Vagina (tissue), 2 donors: ENCODE measurements at regions not wholly inside any gene's neighbourhood (a gene's known extent, or its start where the extent isn't known, plus 50 kb on each side); places are given as distances from the start of the nearest gene placed in this dataset.

Experiments
- CTCF ChIP-seq, 3 experiments: fragments of 450-650 bp in 2 of 3; fragments of 200-600 bp in 1 of 3; sonication (generic) in 1 of 3; IDR thresholded peaks; one replicate each; pipeline ENCODE4 v1.5.1; 2017 to 2019; ENCODE audit warnings: antibody characterized with exemption in 3 of 3, mild to moderate bottlenecking in 2 of 3, moderate library complexity in 2 of 3
- POLR2AphosphoS5 ChIP-seq, 2 donors: sonication (generic); formaldehyde crosslinking; IDR thresholded peaks; one replicate each; pipeline ENCODE4 v1.9.0; 2017; ENCODE audit warnings: antibody characterized with exemption in 2 of 2, mild to moderate bottlenecking in 2 of 2, low read depth in 1 of 2; ENCODE audit not compliant: insufficient read depth in 1 of 2

- TF ChIP-seq CTCF (IDR thresholded peaks at IDR 0.05) (no peak), POLR2AphosphoS5 (IDR thresholded peaks at IDR 0.05; ENCODE audit: insufficient read depth in 1 of 2, low read depth in 1 of 2) (no peak)
Measured at GRCh38 chr12:77323788-77324415, 258.5 kb upstream of the E2F7 start.
